ENCODE measurements at regions not wholly inside any gene's neighbourhood (a gene's known extent, or its start where the extent isn't known, plus 50 kb on each side); places are given as distances from the start of the nearest gene placed in this dataset.

DNA sequence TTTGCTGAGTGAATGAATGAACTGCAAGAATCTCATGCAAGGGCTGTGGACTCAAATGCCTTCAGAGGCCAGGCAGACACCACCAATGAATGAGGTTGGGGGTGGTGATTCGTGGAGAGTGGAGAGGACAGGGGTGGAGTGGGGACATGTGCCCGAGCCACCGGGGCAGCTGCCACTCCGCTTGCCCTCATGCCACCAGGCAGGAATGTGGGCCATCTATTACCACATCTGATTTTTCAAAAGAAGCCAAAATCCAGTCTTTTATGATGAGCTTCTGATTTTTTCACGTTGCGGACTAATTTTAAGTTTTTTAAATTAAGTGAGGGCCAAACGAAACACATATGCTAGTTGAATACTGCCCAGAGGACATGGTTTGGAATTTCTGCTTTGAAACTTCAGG lies 67.1 kb upstream of the SMURF2 start:
- TF ChIP-seq, protein P1, sequence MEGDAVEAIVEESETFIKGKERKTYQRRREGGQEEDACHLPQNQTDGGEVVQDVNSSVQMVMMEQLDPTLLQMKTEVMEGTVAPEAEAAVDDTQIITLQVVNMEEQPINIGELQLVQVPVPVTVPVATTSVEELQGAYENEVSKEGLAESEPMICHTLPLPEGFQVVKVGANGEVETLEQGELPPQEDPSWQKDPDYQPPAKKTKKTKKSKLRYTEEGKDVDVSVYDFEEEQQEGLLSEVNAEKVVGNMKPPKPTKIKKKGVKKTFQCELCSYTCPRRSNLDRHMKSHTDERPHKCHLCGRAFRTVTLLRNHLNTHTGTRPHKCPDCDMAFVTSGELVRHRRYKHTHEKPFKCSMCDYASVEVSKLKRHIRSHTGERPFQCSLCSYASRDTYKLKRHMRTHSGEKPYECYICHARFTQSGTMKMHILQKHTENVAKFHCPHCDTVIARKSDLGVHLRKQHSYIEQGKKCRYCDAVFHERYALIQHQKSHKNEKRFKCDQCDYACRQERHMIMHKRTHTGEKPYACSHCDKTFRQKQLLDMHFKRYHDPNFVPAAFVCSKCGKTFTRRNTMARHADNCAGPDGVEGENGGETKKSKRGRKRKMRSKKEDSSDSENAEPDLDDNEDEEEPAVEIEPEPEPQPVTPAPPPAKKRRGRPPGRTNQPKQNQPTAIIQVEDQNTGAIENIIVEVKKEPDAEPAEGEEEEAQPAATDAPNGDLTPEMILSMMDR (IDR thresholded peaks at IDR 0.05) = no peak
- TF ChIP-seq POLR2A (IDR thresholded peaks at IDR 0.05) = no peak
- no peak for TF ChIP-seq EP300 (IDR thresholded peaks at IDR 0.05)
- TF ChIP-seq POLR2AphosphoS5 (IDR thresholded peaks at IDR 0.05) = no peak

All from gastroesophageal sphincter (tissue), 3 donors.